G401 (cell line): ENCODE measurements at regions not wholly inside any gene's neighbourhood (a gene's known extent, or its start where the extent isn't known, plus 50 kb on each side); places are given as distances from the start of the nearest gene placed in this dataset.

Experiments
- DNase-seq: peaks from one replicate; pipeline ENCODE4 v3.0.0-alpha.2; 2015; ENCODE audit warnings: low spot score
- in situ Hi-C: cut with HindIII; loops from 2 replicates; pipeline ENCODE4 v1.10.0; 2016; ENCODE audit warnings: low sequenced_read_pairs, mixed read lengths

DNA sequence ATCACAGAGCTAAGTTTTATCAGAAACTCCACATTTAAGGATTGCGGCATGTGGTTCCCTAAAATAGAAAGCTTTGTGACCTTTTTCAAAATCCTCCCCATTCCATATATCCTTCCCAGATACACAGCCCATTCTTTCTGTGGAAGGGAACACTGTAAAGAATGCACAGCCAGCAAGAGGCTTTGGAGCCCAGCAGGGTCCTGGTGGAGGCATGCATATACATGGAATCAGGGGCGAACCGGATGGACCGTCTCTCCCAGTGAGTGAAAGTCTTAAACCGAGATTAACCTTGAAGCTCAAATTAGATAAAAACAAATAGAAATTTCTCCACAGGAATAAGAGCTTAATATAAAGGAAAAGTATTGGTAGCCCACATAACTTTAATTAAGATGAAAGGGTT, 436.2 kb upstream of the MDFIC2 start:
- in situ Hi-C loops = no loop called here
- no peak for DNase-seq

DNA sequence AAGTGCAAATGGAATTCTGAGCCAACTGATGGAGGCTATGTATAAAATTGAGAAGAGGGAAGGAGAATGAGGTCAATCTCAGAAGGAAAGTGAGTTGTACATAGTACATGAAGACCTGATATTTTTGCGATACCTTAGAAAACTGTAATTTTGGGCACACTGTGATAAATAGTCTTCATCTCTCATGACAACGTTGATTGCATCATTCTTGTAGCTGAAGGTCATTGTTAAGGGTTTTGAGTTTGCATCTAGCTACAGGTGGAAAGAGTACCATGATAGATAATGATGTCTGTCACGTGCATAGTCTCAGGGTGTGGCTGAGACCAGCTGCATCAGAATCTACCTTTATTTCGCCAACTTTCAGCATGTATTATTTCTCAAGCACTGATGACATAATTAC, 435.4 kb upstream of the MDFIC2 start:
- no peak for DNase-seq
- in situ Hi-C loops = no loop called here

DNA sequence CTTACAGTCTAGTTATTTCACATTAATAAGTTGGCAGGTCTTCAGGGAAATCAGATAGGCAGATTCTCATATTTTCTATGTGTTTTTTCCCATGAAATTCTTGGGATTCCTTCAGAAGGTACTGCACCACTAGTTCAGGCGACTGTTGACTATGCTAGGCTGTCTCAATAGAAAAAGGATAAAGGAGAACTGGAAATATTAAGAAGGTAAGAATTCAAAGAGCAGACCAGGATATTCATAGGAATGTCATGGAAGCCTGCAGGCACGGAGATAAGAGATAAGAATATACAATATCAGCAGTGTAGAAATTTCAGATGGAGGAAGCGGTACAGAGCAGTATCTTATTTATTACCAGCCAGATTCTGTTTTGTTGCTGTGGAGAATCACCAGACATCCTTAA, 432.1 kb upstream of the MDFIC2 start:
- in situ Hi-C loops = no loop called here
- DNase-seq = no peak

- in situ Hi-C loops = no loop called here
- DNase-seq = no peak
Observed at GRCh38 chr3:70743754-70744153, 431.3 kb upstream of the MDFIC2 start.

- no peak for DNase-seq
- in situ Hi-C loops = no loop called here
Observed at GRCh38 chr3:70742081-70742480, 429.6 kb upstream of the MDFIC2 start.

DNA sequence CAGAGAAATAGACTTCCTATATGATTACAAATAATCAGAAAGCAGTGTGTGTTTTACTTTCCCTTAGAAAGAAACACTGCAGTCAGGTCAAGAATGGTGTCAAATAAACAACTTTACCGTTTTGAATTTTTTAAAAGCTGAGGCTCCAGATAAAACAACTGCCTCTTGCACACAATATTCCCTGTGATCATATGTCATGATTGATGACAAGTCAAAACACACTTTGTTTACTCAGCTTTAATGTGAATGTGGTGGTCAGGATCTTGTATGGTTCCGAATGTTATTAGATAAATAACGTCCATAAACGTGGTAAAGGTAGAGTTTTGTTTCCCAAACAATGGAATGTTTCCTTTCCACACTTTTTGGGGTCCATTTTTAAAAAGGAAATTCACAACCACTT, 428.4 kb upstream of the MDFIC2 start:
- in situ Hi-C loops = no loop called here
- no peak for DNase-seq

DNA sequence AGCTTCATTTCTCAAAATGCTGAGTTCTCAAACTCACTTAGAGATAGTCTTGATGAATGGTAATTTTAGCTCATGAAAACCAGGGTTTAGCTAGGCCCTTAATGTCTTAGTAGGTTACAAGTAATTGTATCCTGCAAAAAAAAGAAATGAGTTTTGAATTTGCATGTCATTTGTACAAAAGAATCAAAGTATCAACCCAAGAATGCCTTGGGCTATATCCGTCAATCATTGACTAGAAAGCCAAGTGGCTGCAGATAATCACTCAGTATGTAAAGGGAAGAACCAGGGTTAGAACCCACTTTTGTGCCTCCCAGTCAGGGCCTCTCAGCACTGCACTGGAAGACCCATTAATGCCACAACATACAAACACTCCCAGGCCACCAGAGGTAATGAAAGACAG, 427.6 kb upstream of the MDFIC2 start:
- in situ Hi-C loops = no loop called here
- no peak for DNase-seq

DNA sequence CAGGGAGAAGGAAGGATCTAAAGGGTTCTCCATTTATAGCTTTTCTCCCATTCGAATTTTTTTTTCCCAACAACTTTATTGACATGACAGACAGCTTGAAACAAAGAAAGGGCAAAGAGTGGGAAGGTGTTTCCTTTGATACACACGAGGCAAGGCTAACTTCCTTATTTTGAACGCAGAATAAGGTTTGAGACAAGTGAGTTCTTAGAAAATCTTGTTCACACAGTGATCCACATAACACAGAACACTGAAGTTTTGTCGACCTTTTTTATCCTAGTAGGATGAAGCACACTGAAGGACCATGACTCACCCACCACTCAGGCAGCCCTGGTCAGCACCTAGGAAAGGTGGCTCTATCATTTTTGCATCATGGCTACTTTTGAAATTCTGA, 425.8 kb upstream of the MDFIC2 start:
- in situ Hi-C loops = no loop called here
- no peak for DNase-seq

DNA sequence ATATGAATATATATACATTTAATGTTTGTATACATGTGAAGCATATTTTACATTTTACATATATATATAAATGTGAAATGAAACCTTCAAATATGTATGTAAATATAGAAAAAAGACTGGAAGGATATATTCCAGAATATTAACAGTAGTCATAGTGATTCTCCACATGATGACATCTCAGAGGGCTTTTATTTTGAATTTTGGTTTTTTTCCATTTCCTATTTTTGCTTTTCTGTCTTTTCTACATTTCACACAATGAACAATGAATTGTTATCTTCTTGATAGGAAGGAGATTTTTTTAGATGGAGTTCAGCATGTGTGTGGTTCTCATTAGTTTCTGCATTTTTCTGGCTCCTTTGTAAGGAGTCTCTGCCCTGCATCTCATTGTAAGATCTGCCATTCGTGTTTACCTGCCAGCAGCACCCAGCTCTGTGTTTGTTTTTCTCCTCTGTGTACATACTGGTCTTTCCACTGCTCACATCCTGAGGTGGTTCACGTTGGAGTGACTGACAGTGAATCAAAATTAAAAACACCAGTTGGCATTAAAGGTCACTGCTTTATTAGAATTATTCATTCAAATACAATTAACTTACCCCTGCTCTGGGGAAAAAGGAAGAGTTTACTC, 425.3 kb upstream of the MDFIC2 start:
- DNase-seq = no peak
- in situ Hi-C loops = no loop called here

GRCh38 chr3:70736009-70736408, 423.6 kb upstream of the MDFIC2 start:
- no peak for DNase-seq
- in situ Hi-C loops = no loop called here

GRCh38 chr3:70734756-70735155, 422.3 kb upstream of the MDFIC2 start:
- in situ Hi-C loops = no loop called here
- DNase-seq = no peak

GRCh38 chr3:70731046-70731445, 418.6 kb upstream of the MDFIC2 start:
- in situ Hi-C loops = no loop called here
- no peak for DNase-seq

GRCh38 chr3:70729845-70730244, 417.4 kb upstream of the MDFIC2 start:
- DNase-seq = no peak
- in situ Hi-C loops = no loop called here

DNA sequence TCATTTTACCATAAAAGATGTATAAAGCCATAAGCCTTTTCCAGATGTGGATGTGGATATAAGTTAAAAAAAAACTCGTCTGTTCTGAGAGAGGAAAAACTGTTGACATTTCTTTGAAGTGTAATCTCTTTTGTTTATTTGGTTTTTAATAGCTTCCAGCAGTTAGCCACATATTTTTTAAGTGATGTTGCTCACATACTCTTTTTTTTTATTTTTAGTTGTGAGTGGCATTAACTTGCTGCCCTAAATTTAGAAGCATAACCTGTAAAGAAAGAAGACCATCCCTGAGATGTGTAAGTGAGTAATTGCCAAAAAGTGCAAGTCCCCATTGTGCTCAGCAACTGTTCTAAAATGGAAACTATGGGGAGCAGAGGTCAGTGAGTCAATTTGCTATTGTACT, 415.9 kb upstream of the MDFIC2 start:
- in situ Hi-C loops = no loop called here
- no peak for DNase-seq

- in situ Hi-C loops = no loop called here
- DNase-seq = no peak
Observed at GRCh38 chr3:70726961-70727360, 414.5 kb upstream of the MDFIC2 start.

DNA sequence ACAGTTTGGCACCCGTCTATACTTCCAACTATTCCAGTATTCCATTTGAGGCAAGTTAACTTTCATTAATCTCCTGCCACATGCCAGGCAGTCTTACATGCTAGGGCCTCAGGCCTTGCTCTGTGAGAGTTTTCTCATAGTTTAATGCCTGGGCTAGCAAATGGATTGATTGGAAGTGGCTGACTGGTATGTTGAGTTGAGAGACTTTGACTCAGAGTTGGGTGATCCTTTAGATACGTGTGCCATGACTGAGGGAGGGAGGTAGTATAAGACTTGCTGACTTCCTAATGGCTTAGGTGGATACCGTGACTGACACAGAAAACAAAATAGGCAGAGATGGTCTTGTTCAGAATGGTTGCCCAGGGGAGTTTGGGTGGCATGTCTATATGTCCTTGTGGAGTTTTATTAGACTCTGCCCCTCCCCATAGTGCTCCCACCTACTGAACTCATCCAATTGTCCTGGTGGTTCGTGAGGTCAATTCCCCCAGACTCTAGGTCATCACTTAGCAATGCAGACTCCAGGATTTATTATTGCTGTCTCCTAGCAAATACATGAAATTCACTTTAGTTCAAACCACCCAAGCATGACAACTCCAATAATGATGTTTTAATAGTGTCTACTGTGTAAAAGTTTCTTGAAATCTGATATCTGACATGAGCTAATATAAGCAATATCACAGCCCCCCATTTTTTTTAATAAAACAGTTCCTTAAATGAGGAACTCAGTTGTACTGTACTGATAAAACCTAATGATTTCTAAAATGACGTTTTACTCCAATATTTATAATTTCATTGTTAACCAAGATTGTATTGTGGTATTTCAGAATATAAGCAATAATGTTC, 413.9 kb upstream of the MDFIC2 start:
- DNase-seq = no peak
- in situ Hi-C loops = no loop called here

- in situ Hi-C loops = no loop called here
- no peak for DNase-seq
Observed at GRCh38 chr3:70722018-70722417, 409.6 kb upstream of the MDFIC2 start.

DNA sequence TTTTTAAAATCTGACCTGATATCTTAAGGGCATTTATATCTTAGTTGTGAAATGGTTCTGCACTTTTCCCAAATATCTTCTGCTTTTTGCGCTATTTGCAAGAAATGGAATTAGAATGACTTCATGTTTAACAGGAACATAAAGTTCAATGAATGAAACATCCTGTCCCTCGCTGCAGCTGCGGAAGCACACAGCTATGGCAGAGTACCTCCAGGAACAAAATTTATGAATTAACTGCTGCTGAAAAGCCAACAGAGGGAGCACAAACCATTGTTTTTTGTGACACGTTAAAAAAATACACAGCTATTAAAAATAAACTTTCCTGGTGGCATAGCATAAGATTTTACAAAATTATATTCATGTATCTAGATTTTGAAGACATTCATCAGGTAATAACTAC, 404.4 kb upstream of the MDFIC2 start:
- in situ Hi-C loops = no loop called here
- no peak for DNase-seq

DNA sequence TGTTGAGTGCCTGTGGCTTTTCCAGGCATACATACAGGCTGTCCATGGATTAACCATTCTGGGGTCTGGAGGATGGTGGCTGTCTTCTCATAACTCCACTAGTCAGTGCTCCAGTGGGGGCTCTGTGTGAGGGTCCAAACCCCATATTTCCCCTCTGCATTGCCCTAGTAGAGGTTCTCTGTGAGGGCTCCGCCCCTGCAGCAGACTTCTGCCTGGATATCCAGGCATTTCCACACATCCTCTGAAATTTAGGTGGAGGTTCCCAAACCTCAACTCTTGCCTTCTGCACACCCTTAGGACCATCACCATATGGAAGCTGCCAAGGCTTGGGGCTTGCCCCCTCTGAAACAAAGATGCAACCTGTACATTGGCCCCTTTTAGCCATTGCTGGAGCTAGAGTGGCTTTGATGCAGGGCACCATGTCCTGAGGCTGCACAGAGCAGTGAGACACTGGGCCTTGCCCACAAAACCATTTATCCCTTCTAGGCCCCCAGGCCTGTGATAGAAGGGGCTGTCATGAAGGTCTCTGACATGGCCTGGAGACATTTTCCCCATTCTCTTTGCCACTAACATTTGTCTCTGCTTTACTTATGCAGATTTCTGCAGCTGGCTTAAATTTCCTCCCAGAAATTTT, 400.1 kb upstream of the MDFIC2 start:
- DNase-seq = no peak
- in situ Hi-C loops = no loop called here

GRCh38 chr3:70703305-70704102, 391.1 kb upstream of the MDFIC2 start:
- no peak for DNase-seq
- in situ Hi-C loops = no loop called here
